HG03139 (cell line): ENCODE measurements at regions not wholly inside any gene's neighbourhood (a gene's known extent, or its start where the extent isn't known, plus 50 kb on each side); places are given as distances from the start of the nearest gene placed in this dataset.
A peak's percentile ranks its signal among the peaks of the same experiment; 100 is the strongest.

ENCODE experiments used
- ATAC-seq: cut with Tn5 transposase; IDR thresholded peaks from one replicate; pipeline ENCODE4 v1.9.1; 2021; ENCODE audit not compliant: unreplicated experiment

DNA sequence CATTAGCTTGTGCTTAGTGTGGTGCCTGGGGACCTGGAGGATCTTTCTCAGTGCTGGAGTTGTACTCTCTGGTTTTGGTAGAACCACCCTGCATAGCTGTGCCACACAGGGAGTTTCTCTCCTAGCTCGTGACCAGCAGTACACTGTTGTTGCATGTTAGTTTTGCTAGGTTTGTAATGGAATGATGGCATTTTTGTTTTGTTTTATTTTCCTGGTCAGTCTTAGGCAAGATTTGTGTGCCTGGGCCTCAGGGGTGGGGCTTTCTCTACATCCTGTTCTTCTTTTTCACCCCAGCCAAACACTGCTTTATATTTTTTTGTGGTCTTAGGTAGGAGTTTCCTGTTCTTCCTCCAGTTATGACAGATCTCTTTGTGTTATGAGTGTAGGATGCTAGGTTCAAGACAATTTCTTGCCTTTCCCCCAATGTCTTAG is 534.5 kb upstream of the KCNMB2 start:
- peak; percentile 87 for ATAC-seq

DNA sequence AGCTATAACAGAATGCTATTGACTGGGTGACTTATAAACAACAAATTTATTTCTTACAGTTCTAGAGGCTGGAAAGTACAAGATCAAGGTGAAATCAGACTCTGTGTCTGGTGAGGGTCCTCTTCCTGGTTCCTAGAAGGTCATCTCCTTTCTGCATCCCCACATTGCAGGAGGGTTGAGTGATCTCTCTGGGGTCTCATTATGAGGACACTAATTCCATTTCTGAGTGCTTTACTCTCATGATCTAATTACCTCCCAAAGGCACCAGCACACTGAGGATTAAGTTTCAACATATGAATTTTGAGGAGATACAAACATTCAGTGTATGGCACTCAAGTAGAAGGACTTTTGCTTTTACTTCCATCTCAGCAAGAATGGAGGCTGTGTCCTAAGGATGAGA is 534.1 kb upstream of the KCNMB2 start:
- no peak for ATAC-seq

DNA sequence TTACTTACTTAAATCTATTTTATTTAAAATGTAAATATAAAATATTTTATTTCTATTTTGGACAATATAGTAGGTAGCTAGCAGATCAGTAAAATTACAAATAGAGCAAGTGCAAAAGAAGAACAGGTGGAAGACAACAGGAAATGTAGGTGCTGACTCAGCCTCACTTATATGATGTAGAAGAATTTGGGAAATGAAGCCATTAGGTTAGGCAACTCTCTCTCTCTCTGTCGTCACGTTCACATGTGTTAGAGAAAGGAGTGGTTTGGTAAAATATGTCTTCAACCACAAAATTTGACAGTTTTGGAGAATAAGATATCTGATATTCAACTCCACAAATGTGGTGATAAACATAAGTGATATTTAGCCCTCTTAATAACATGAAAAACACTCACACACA is 532.5 kb upstream of the KCNMB2 start:
- no peak for ATAC-seq

DNA sequence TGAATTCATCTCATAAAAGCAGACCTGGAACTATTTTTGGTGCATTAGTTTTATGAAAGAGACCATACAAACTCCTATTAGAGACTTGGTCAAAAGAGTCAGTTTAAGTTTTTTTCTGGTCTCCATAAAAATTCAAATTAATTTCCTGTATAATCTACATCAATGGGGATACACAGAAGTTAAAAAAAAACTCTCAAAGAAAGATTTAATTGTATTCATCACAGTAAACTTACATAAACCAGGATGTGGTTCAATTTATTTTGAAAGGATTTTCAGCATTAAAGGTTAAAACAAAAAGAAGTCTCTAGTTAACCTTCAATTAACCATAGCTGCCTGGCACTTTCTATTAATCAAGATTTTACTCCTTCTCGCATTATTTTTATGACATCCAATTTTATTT is 530.3 kb upstream of the KCNMB2 start:
- no peak for ATAC-seq

DNA sequence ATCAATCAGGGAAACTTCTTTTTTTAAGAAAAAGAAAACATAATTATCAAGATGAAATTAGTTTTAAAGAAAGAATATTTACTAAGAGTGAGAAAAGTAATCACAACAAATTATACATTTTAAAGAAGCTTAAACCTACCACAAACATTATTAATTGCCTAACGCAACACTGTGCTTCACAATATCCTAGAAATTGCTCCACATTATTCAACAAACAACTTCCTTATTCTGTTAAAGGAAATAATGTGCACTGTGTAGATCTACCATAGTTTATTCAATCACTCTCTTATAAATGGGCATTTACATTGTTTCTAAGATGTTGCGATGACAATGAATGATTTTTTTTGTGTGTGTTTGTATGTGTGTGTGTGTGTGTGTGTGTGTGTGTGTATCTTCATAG is 525.9 kb upstream of the KCNMB2 start:
- ATAC-seq: no peak

DNA sequence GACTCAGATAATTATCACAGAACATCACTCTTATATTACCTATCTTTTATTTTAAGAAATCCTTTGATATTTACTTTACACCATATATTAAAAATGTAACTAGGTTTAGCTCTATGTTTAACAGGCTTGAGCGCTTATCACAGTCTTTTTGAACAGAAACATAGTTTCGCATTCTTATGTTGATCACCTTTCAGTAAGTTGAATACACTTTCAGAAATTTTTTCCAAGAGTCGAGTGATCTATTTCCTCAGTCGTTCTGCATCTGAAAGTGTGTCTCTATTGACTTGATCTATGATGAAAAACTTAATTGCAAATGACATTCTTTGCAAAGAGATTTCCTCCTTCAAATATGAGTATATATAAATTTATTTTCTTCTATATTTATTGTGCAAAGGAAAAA is 516.6 kb upstream of the KCNMB2 start:
- no peak for ATAC-seq

DNA sequence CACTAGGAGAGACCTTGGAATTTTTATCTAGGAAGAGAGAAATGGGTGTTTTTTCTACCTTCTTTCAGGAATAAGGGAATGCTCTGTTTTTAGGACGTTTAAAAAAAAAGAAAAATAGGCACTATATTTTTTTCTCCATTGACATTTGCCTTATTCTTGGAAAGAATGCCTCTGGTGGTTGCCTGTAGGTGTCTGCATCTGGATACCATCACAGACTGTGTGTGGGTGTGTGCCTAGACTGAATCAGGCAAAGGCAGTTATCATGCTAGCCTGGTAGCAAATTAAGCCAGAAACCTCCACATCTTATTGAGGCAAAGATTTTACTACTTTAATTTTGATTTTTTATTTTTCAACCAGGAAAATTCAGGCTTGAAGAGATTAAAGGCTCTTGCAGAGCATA is 513.6 kb upstream of the KCNMB2 start:
- no peak for ATAC-seq

DNA sequence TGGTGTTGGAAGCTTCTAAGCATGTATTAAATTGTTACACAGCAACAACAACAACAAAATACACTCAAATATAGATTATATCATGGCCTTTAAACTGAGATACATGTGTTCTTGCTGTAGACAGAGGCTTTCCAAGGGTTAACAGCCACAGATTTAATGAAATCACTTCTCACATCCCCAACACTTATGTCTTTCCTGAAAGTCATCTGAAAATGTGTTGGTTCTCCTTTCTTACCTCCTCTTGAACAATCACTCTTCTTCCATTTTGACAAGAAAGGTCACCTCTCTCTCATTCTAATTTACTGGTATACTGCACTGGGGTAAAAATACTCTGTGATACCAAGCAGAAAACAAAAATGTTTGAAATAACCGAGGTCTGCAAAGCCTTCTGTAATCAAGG is 507.3 kb upstream of the KCNMB2 start:
- ATAC-seq: no peak

DNA sequence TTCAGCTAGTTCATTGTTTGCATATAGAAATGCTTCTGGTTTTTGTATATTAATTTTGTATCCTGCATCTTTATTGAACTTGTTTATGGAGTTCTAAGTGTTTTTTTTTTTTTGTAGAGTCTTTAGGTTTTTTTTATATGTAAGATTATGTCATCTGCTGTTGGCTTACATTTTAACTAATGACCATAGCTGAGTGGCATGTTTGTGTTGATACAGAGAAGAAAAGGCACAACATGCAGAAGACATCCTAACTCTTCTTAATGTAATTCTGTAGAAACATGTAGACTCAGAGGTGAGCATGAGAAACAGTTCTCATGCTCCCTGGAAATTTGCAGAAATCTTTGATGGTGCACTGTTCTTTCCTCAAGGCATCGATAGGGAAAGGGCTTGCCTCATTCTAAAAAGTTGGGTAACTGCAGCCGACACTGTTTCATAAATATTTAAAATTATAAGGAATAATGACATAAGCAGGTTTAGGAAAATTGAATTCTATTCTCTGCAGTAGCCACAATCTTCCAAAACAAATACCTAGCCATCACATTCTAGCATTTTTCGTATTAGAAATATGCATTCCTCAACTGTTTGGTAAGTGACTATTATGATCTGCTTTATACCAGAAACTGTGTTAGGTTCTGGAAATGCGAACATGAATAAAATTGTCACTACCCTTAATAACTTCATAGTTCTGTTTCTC is 499.6 kb upstream of the KCNMB2 start:
- ATAC-seq: no peak

DNA sequence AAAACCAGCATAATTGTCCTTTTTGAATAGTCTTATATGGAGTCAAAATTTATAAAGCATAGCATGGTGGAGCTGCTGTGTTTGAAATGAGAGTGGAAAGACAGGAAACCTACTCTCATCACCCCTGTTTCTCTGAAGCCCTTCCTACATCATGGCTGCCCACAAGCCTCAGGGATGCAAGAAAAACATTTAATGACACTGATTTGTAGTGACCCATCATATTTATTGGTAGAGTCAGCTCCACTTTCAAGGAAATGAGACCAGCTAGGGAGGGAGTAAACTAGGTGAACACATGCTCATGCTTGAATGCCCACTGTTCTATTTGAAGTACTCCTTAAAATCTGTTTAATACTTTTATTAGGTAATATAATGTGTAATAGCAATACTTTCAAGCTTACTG is 494.3 kb upstream of the KCNMB2 start:
- ATAC-seq: no peak

DNA sequence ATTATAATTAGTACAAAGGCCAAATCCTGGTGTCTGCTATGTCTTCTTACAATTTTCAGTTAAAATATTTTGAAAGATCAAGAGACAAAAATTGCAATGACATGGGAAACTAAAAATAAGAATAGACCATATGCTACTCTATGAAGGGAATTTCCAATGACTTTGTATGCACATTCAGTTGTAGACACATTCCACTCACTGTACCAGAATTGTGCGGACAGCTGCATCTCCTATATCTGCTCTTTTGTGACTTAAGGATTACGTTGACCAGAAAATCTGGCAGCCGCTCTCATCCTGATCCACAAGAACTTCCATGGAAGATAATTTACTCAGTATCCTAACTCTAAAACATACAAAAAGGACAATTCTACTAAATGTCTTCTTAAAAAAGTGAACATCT is 493.9 kb upstream of the KCNMB2 start:
- no peak for ATAC-seq

DNA sequence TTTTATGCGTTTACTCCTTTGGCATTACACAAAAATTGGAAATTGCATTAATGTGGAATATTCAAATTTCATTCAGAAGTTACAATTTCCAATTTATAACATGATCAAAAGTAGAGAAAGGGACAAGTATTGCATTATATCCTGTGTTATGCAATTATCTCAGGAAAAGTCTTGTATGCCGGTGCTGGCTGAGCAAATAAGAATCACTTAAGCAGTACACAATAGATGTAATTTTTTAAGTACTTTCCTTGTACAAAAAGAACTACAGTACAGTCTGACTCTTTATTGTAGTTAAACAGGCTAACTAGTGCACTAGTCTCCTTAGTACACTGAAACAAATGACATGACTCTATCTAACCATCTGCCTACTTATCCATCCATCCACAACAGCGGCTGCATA is 493.2 kb upstream of the KCNMB2 start:
- ATAC-seq: no peak

DNA sequence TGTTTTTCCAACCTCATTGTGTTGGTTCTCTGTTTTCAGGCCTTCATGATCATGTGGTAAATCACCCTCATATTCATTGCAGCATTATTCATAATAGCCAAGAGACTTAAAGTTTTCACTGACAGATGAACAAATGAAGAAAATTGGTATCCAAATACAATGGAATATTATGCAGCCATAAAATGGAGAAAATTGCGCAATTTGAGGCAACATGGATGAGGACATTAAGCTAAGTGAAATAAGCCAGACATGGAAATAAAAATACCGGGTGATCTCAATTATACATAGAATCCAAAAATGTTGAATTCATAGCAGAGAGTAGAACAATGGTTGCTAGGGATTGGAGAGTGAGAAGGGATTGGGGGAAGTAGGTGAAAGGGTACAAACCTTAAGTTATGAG is 491.9 kb upstream of the KCNMB2 start:
- ATAC-seq: no peak

DNA sequence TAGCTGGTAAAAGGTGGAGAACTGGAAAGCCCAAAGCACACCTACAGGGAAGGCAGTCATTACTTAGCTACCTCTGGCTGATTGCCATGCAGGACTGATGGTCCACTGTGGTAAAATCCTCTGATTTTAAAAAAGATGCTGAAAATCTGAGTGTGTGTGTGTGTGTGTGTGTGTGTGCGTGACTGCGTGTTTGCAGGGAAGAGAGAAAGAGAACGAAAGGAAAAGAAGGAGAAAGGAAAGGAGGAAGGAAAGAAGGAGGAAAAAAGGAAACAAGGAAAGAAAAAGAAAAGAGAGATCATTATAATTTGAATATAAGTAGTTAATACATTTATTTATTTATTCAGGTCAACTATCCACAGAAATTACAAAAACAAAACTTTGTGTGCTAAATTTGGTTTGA is 488.7 kb upstream of the KCNMB2 start:
- ATAC-seq: no peak

DNA sequence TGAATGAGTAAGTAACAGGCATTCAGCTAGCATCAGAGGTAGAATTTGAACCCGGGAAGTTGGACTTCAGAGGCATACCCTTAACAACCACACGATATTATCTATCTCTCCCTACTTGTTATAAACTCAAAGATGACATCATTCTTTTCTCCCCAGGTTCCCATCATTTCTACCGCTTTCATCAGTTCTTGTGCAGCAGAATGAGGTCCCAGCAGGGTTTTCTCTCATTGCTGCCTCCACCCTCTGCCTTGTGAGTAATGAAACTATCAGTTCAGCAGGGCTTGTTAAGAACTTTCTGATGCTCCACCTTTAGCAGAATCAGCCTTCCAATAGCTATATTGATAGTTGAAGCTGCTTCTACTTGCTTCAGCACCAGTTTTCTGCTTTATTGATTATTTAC is 487.5 kb upstream of the KCNMB2 start:
- ATAC-seq: no peak

DNA sequence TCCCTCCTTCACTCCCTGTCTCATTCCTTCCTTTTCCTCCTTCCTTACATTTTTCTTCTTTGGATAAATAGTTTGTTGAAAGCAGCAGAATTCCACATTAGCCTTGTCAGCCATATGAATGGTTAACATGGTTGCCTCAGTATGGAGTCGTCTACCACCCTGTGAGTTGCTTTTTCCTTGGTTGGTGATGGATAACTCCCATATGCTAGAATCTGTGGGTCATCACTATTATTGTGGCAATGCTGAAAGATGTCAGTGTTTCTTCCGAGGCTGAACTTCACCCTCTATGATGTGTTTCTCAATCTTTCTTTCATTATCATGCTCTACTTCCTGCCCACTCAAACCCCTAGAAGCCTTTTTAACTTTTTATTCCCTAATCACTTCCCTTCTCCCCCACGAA is 481.8 kb upstream of the KCNMB2 start:
- no peak for ATAC-seq

DNA sequence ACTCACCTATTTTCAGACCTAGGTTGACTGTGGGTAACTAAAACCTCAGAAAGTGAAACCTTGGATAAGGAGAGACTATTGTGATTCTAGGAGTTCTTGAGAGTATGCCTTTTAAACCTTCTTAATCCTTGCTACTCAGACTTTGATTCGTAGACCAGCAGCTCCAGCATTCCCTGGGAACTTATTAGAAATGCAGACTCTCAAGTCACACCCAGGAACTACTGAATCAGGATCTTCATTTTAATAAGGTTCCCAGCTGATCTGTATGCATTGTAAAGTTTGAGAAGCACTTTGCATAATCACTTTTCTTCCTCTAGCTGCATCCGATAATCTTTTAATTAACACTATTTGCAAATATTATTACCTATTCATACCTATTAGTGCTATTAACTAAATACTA is 480.3 kb upstream of the KCNMB2 start:
- no peak for ATAC-seq

DNA sequence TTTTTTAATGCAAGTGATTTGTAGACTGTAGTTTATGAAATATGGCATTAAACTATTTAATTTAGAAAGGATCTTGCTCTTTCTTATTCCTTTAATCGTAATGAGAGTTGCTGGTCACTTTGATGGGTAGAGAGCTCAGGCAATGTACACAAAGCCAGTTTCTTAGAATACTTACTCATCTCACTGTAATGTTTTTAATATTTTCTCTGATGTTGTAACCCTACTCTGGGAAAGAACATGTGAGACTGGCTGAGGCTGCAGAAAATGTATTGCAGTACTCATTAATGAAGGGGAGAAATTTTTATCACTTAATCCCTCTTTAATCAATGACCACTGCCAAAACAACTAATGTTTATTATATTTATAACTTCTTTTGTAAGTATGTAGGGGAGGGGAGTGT is 479.4 kb upstream of the KCNMB2 start:
- no peak for ATAC-seq

DNA sequence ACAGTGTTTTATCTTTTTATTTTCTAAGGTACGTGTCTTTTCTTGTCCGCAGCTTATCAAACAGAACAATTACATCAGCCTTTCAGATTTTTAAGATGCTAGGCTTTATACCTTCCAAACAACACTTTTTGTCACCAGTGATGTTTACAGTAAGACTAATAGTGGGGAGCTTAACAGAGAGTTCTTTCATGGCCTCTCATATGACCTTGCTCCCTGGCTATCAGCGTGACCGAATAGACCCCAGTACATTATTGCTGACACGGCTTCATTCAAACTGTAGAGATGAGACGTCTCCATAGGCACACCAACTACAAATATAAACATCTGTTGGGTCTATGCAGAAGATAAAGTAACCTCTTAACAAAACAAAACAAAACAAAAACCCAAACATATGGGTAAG is 477.6 kb upstream of the KCNMB2 start:
- ATAC-seq: no peak

DNA sequence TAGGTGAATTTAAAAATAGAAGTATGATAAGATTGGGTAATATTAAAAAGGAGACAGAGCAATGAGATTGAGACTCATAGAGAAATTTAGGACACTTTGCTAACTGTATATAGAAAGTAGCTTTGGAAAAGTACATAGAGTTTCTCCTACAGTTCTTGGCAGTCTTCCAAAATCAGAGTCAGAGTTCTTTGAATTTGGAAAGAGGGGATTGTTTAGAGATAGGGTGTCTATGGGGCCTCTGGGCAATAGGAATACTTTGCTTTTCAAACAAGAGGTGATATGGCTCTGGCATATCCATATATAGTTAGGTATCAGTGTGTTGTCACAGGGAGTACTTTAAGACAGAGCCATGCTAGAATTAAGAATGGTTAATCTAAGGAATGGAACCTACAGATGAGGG is 477.1 kb upstream of the KCNMB2 start:
- ATAC-seq: no peak

DNA sequence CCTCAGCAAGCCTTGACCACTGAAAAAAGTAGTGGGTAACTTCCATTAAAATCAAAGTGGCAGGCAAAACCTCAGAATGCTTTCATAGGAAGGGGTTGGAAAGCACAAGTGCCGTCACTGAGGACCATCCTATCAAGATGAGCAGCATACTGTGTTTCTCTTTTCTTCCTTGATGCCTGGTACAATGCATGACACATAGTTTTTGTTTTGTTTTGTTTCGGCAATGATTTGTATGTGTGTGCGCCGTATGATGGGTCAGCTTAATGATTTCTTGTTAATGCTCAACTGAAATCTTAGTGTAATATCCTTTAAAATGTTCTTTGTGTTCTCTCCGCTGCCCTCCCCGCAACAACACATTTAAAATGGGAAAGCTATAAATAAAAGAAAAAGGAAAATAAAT is 476.4 kb upstream of the KCNMB2 start:
- no peak for ATAC-seq

DNA sequence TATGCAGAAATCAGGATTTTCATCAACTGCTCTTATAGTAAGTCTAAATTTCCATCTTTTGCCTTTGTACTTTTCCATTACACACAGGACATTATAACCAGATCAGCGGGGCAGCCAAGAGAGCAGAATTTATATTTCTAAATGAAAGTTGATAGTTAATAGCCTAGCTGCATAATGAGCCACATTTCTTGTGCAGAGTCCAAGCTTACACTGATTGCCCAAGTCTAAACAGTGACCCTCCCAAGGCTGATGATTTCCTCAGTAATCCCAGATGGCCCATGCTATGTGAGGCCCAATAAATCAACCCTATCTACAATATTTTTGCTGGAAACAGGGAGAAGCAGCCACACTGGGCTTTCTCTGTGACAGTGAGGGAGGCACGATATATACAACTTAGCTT is 475.8 kb upstream of the KCNMB2 start:
- no peak for ATAC-seq

DNA sequence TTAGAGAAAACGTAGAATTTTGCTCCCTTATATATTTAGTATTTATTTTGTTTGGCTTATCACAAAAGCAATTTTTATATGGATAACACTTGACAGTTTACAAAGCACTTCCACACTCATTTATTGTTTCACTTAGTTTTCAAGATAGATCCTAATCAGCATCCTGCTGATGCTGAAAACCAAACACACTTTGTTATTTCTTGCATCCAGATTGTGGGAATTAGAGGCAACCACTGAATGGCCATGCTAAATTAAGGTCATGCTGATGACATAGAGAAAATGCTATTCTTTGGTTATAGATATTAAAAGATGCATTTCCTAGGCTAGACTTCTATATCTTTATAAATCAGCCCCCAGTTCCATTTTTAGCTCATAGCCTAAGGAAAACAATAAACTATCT is 474.1 kb upstream of the KCNMB2 start:
- ATAC-seq: no peak

DNA sequence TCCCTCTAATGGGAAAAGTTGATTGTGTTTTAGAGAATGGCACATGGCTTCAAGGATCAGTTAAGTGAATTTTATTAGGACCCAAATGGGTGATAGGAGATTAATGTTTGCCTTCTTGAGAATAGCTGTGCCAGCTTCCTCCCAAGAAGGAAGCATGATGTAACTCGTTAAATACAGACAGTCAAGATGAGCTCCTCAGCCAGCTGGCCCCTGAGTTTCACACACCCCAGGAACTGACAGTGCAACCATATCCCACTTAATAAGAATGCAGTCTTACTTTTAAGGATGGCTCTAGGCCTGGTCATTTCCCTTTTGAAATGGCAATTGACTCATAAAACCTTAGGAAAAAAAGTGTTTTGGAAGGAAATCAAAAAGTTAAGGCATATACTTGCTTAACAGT is 472.8 kb upstream of the KCNMB2 start:
- no peak for ATAC-seq
